Liver (tissue), 3 donors: ENCODE measurements at regions not wholly inside any gene's neighbourhood (a gene's known extent, or its start where the extent isn't known, plus 50 kb on each side); places are given as distances from the start of the nearest gene placed in this dataset.

Experiments
- ATF3 ChIP-seq: IDR thresholded peaks from 2 replicates; pipeline ENCODE4 v1.6.1; 2016; ENCODE audit warnings: antibody characterized with exemption
- CTCF ChIP-seq: fragments of 150-350 bp; IDR thresholded peaks from 2 replicates; pipeline ENCODE4 v1.5.1; 2017; ENCODE audit warnings: improper control_type of control experiment, low read depth, low read length; ENCODE audit not compliant: missing input control
- EGR1 ChIP-seq, 2 donors: IDR thresholded peaks; 2 replicates each; pipeline ENCODE4 v1.6.1; 2016 to 2018; ENCODE audit warnings: antibody characterized with exemption in 2 of 2, low read depth in 2 of 2
- GABPA ChIP-seq, 2 donors: IDR thresholded peaks in 1 of 2; conservative IDR thresholded peaks in 1 of 2; 2 replicates each; pipeline ENCODE4 v1.6.1; 2016; ENCODE audit warnings: antibody characterized with exemption in 2 of 2, mild to moderate bottlenecking in 1 of 2, moderate library complexity in 1 of 2
- HNF4G ChIP-seq: IDR thresholded peaks from 2 replicates; pipeline ENCODE4 v1.6.1; 2016; ENCODE audit warnings: antibody characterized with exemption
- JUND ChIP-seq, 2 donors: IDR thresholded peaks; 2 replicates each; pipeline ENCODE4 v1.6.1; 2016; ENCODE audit warnings: antibody characterized with exemption in 2 of 2
- RAD21 ChIP-seq, 2 donors: IDR thresholded peaks; 2 replicates each; pipeline ENCODE4 v1.6.1; 2016; ENCODE audit warnings: antibody characterized with exemption in 2 of 2, mild to moderate bottlenecking in 2 of 2
- REST ChIP-seq: IDR thresholded peaks from 2 replicates; pipeline ENCODE4 v1.6.1; 2016; ENCODE audit warnings: antibody characterized with exemption, mild to moderate bottlenecking
- RXRA ChIP-seq, 2 donors: IDR thresholded peaks; 2 replicates each; pipeline ENCODE4 v1.6.1; 2017 to 2018; ENCODE audit warnings: antibody characterized with exemption in 2 of 2, mild to moderate bottlenecking in 1 of 2
- SP1 ChIP-seq: IDR thresholded peaks from 2 replicates; pipeline ENCODE4 v1.6.1; 2018; ENCODE audit warnings: antibody characterized with exemption, mild to moderate bottlenecking
- TAF1 ChIP-seq: conservative IDR thresholded peaks from 2 replicates; pipeline ENCODE4 v1.6.1; 2016; ENCODE audit warnings: antibody characterized with exemption, mild to moderate bottlenecking
- YY1 ChIP-seq: IDR thresholded peaks from 2 replicates; pipeline ENCODE4 v1.6.1; 2016; ENCODE audit warnings: antibody characterized with exemption, mild to moderate bottlenecking
- TF ChIP-seq, protein P1 (sequence below): IDR thresholded peaks from 2 replicates; pipeline ENCODE4 v1.6.1; 2016; ENCODE audit warnings: antibody characterized with exemption
- TF ChIP-seq, protein P2 (sequence below): IDR thresholded peaks from 2 replicates; pipeline ENCODE4 v1.6.1; 2016; ENCODE audit warnings: antibody characterized with exemption
- donor health status: healthy.
- donor health status: healthy.

DNA sequence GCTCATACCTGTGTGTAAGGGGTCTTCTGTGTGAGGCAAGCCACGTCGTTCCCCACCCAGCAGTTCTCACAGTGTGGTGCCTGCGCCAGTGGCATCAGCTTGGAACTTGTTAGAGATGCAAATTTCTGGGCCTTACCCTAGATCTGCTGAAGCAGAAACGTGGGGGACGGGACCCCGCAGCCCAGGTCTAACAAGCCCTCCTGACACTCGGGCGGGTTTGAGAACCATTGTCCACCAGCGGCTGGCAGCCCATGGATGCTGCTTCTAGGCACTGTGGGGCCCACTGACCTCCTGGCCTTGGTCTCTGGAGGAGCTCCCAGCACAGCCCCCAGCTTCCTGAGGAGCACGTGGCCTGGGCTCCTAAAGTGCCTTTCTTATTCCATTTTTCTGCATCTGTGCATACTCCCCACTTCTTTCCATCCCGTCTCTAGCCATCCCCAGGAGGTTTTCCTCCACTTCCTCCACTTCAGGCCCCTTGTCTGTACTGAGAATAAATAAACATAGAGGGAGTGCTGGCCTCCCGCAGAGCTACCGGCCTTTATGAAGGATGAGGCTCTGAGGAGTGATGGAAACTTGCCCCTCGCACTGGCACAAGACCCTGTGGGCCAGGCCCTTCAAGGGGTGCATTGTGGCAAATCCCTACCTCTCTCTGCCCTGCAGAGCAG, 94.3 kb downstream of the GALR1 start:
- TF ChIP-seq EGR1 (IDR thresholded peaks at IDR 0.05; ENCODE audit: low read depth in 2 of 2) (no peak), TAF1 (no peak), RXRA (IDR thresholded peaks at IDR 0.05) (no peak), CTCF (no peak), SP1 (no peak), ATF3 (no peak), YY1 (no peak), REST (no peak), GABPA (IDR thresholded peaks at IDR 0.05 in 1 of 2, conservative IDR thresholded peaks at IDR 0.05 in 1 of 2) (no peak), JUND (IDR thresholded peaks at IDR 0.05) (no peak), HNF4G (no peak), RAD21 (IDR thresholded peaks at IDR 0.05) (no peak)
- TF ChIP-seq, protein P1, sequence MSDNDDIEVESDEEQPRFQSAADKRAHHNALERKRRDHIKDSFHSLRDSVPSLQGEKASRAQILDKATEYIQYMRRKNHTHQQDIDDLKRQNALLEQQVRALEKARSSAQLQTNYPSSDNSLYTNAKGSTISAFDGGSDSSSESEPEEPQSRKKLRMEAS: no peak
- TF ChIP-seq, protein P2, sequence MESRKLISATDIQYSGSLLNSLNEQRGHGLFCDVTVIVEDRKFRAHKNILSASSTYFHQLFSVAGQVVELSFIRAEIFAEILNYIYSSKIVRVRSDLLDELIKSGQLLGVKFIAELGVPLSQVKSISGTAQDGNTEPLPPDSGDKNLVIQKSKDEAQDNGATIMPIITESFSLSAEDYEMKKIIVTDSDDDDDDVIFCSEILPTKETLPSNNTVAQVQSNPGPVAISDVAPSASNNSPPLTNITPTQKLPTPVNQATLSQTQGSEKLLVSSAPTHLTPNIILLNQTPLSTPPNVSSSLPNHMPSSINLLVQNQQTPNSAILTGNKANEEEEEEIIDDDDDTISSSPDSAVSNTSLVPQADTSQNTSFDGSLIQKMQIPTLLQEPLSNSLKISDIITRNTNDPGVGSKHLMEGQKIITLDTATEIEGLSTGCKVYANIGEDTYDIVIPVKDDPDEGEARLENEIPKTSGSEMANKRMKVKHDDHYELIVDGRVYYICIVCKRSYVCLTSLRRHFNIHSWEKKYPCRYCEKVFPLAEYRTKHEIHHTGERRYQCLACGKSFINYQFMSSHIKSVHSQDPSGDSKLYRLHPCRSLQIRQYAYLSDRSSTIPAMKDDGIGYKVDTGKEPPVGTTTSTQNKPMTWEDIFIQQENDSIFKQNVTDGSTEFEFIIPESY: no peak
